CD4-positive, alpha-beta T cell treated with Interleukin-21 for 1 hour (primary cell): ENCODE measurements at regions not wholly inside any gene's neighbourhood (a gene's known extent, or its start where the extent isn't known, plus 50 kb on each side); places are given as distances from the start of the nearest gene placed in this dataset.

Source experiments
- DNase-seq: peaks from one replicate; pipeline ENCODE4 v3.0.0-alpha.2; 2020

- no peak for DNase-seq
These were observed 61.9 kb upstream of the NR2F2 start for GRCh38 chr15:96268442-96269204.

GRCh38 chr15:96270581-96271172, 59.8 kb upstream of the NR2F2 start:
- DNase-seq = no peak

GRCh38 chr15:96272427-96272826, 58.1 kb upstream of the NR2F2 start:
- DNase-seq = no peak

- no peak for DNase-seq
These were observed 57.0 kb upstream of the NR2F2 start for GRCh38 chr15:96273317-96274086.

- DNase-seq = no peak
These were observed 56.4 kb upstream of the NR2F2 start for GRCh38 chr15:96274087-96274440.

GRCh38 chr15:96274698-96275097, 55.8 kb upstream of the NR2F2 start:
- DNase-seq = no peak

GRCh38 chr15:96276438-96277210, 53.9 kb upstream of the NR2F2 start:
- DNase-seq = no peak
